Pulmonary artery endothelial cell (primary cell): ENCODE measurements at regions not wholly inside any gene's neighbourhood (a gene's known extent, or its start where the extent isn't known, plus 50 kb on each side); places are given as distances from the start of the nearest gene placed in this dataset.

Source experiments
- DNase-seq: peaks from one replicate; pipeline ENCODE4 v3.0.0-alpha.2; 2011; ENCODE audit warnings: low read depth, low spot score

DNA sequence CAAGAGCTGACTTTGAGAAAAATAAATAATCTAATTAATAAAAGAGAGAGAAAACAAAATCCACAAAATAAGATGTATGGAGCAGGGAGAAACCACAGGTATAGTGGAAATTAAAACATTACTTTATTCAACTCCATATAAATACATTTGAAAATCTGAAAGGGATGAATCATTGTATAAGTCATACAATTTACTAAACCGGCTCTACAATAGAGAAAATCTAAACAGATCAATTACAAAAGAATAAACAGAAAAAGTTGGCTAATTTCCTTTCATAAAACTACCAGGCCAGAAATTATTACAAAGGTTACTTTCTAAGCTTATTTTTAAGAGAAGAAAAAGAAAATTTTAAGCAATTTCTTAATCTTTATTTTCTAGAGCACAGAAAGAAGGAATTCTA lies 51.3 kb upstream of the DRD2 start:
- no peak for DNase-seq
